ENCODE measurements at regions not wholly inside any gene's neighbourhood (a gene's known extent, or its start where the extent isn't known, plus 50 kb on each side); places are given as distances from the start of the nearest gene placed in this dataset.

- TF ChIP-seq CTCF (IDR thresholded peaks at IDR 0.05) (no peak), POLR2A (IDR thresholded peaks at IDR 0.05) (no peak)
Measured at GRCh38 chr6:159557031-159557430, 136.0 kb downstream of the SOD2 start.
